ENCODE measurements at regions not wholly inside any gene's neighbourhood (a gene's known extent, or its start where the extent isn't known, plus 50 kb on each side); places are given as distances from the start of the nearest gene placed in this dataset.
"Not testable (repeated sequence)": the region's sequence is repeated elsewhere in the genome, so short reads cannot be mapped to it uniquely, and the experiment has no call there.

- not testable (repeated sequence) for H3K36me3 ChIP-seq (ENCODE audit: insufficient read depth, low read depth, low read length); H3K9ac ChIP-seq (ENCODE audit: low read depth, low read length); H3K27ac ChIP-seq (ENCODE audit: low read length); H3K9me3 ChIP-seq (ENCODE audit: insufficient read depth, low read depth, low read length); H3K4me3 ChIP-seq (ENCODE audit: low read length); H3K27me3 ChIP-seq (ENCODE audit: insufficient read depth, low read length); H3K4me1 ChIP-seq (ENCODE audit: insufficient read depth, low read length)
These were observed 1581.3 kb downstream of the FOXD4L5 start for GRCh38 chr9:63703670-63704069.

- not testable (repeated sequence) for H3K9ac ChIP-seq (ENCODE audit: low read depth, low read length); H3K27ac ChIP-seq (ENCODE audit: low read length); H3K4me1 ChIP-seq (ENCODE audit: insufficient read depth, low read length)
These were observed 1581.8 kb downstream of the FOXD4L5 start for GRCh38 chr9:63703138-63703665.

More at GRCh38 chr9:63703138-63703665, 1581.8 kb downstream of the FOXD4L5 start:
- H3K27me3 ChIP-seq (ENCODE audit: insufficient read depth, low read length); H3K4me3 ChIP-seq (ENCODE audit: low read length); H3K9me3 ChIP-seq (ENCODE audit: insufficient read depth, low read depth, low read length); H3K36me3 ChIP-seq (ENCODE audit: insufficient read depth, low read depth, low read length): not testable (repeated sequence)

All from iPS-20b (cell line).